Keratinocyte (primary cell): ENCODE measurements at regions not wholly inside any gene's neighbourhood (a gene's known extent, or its start where the extent isn't known, plus 50 kb on each side); places are given as distances from the start of the nearest gene placed in this dataset.

ENCODE experiments used
- DNase-seq: peaks from one replicate; pipeline ENCODE4 v3.0.0-alpha.2; 2011; ENCODE audit warnings: low read depth, missing footprints, low spot score
- FAIRE-seq: peaks from 2 replicates; lab custom pipeline; 2011; peaks lifted over from hg19 to GRCh38; lab: Jason Lieb, UNC
- H2AFZ ChIP-seq: 2 replicates; pipeline ENCODE4 v1.6.0; 2012; ENCODE audit warnings: low read length, control low read depth, inconsistent platforms; ENCODE audit not compliant: control insufficient read depth
- H3K27ac ChIP-seq: 2 replicates; pipeline ENCODE4 v1.5.1; 2011; ENCODE audit warnings: low read length; ENCODE audit not compliant: control insufficient read depth, insufficient read depth
- H3K27me3 ChIP-seq: 3 replicates; pipeline ENCODE4 v1.6.0; 2011; ENCODE audit warnings: low read length; ENCODE audit not compliant: control insufficient read depth, insufficient read depth; ENCODE audit errors: extremely low read depth
- H3K36me3 ChIP-seq, 2 experiments: 2 replicates in 1 of 2; 3 replicates in 1 of 2; pipeline ENCODE4 v1.5.1; 2011; ENCODE audit warnings: low read length in 2 of 2, mild to moderate bottlenecking in 1 of 2; ENCODE audit not compliant: control insufficient read depth in 2 of 2, insufficient read depth in 2 of 2; ENCODE audit errors: extremely low read depth in 1 of 2
- H3K4me1 ChIP-seq: 3 replicates; pipeline ENCODE4 v1.5.1; 2011; ENCODE audit warnings: low read length; ENCODE audit not compliant: control insufficient read depth, insufficient read depth; ENCODE audit errors: extremely low read depth
- H3K4me2 ChIP-seq: 3 replicates; pipeline ENCODE4 v1.6.0; 2011; ENCODE audit warnings: low read depth, low read length; ENCODE audit not compliant: control insufficient read depth, insufficient read depth; ENCODE audit errors: extremely low read depth
- H3K4me3 ChIP-seq, 3 experiments: fragments of 200-600 bp in 1 of 3; sonication (generic) in 1 of 3; 2 replicates in 2 of 3; 3 replicates in 1 of 3; pipeline ENCODE4 v1.5.1; 2011 to 2016; ENCODE audit warnings: low read length in 3 of 3, mild to moderate bottlenecking in 3 of 3, control low read depth in 2 of 3, inconsistent platforms in 1 of 3, low read depth in 1 of 3, mixed read lengths in 1 of 3, mixed run types in 1 of 3, moderate library complexity in 1 of 3; ENCODE audit not compliant: control insufficient read depth in 2 of 3, insufficient read depth in 2 of 3; ENCODE audit errors: extremely low read depth in 1 of 3
- H3K79me2 ChIP-seq: 2 replicates; pipeline ENCODE4 v1.6.0; 2012; ENCODE audit warnings: low read length; ENCODE audit not compliant: control insufficient read depth, insufficient read depth
- H3K9ac ChIP-seq: 3 replicates; pipeline ENCODE4 v1.6.0; 2011; ENCODE audit warnings: low read length; ENCODE audit not compliant: control insufficient read depth, insufficient read depth; ENCODE audit errors: extremely low read depth
- H3K9me1 ChIP-seq: 3 replicates; pipeline ENCODE4 v1.6.0; 2011; ENCODE audit warnings: low read length; ENCODE audit not compliant: control insufficient read depth, insufficient read depth; ENCODE audit errors: extremely low read depth
- H3K9me3 ChIP-seq: 2 replicates; pipeline ENCODE4 v1.5.1; 2012; ENCODE audit warnings: low read depth, low read length; ENCODE audit not compliant: control insufficient read depth
- H4K20me1 ChIP-seq: 3 replicates; pipeline ENCODE4 v1.6.0; 2011; ENCODE audit warnings: low read length; ENCODE audit not compliant: control insufficient read depth, insufficient read depth; ENCODE audit errors: extremely low read depth
- CTCF ChIP-seq, 3 experiments: IDR thresholded peaks in 1 of 3; conservative IDR thresholded peaks in 1 of 3; optimal IDR thresholded peaks in 1 of 3; 2 replicates in 2 of 3; 3 replicates in 1 of 3; pipeline versions ENCODE3 to v1.5.1; 2011; ENCODE audit warnings: low read length in 3 of 3, mild to moderate bottlenecking in 3 of 3, moderate library complexity in 2 of 3, control low read depth in 1 of 3, inconsistent platforms in 1 of 3; ENCODE audit not compliant: insufficient read depth in 2 of 3; ENCODE audit errors: extremely low read depth in 1 of 3
- EZH2 ChIP-seq: IDR thresholded peaks from one replicate; pipeline ENCODE4 v1.6.1; 2012; ENCODE audit warnings: inconsistent platforms, mild to moderate bottlenecking, low read length, moderate library complexity
- dilution Hi-C: fragments of 300-500 bp; cut with MboI; formaldehyde crosslinking; loops from one replicate; pipeline ENCODE4 v1.7.0; 2020; ENCODE audit warnings: low sequenced_read_pairs; ENCODE audit not compliant: extremely low pct_ligation_motif_present

- H3K9me1 ChIP-seq, result no peaks in the 10 kb centered on the region
- no peak overlapping the region for H2AFZ ChIP-seq
- no peak overlapping the region for H3K27ac ChIP-seq
- H3K4me3 ChIP-seq, result no peak overlapping the region
- H3K9me3 ChIP-seq, result peaks cover 6% of the 10 kb centered on the region
- H3K9ac ChIP-seq, result no peak overlapping the region
- dilution Hi-C loops, result no loop called here
- FAIRE-seq, result no peak
- no peaks in the 10 kb centered on the region for H4K20me1 ChIP-seq
- TF ChIP-seq EZH2, result no peak
- no peak for TF ChIP-seq CTCF (optimal IDR thresholded peaks at IDR 0.05 in 1 of 3, IDR thresholded peaks at IDR 0.05 in 1 of 3, conservative IDR thresholded peaks at IDR 0.05 in 1 of 3; ENCODE audit: extremely low read depth in 1 of 3, insufficient read depth in 2 of 3, low read length in 3 of 3)
- no peaks in the 10 kb centered on the region for H3K36me3 ChIP-seq
- no peak overlapping the region for H3K4me2 ChIP-seq
- H3K79me2 ChIP-seq, result no peaks in the 10 kb centered on the region
- DNase-seq, result no peak
- no peaks in the 10 kb centered on the region for H3K27me3 ChIP-seq
- no peaks in the 10 kb centered on the region for H3K4me1 ChIP-seq
Observed at GRCh38 chr14:101098177-101098576, 194.7 kb upstream of the RTL1 start.

GRCh38 chr14:101098641-101099040, 195.1 kb upstream of the RTL1 start:
- FAIRE-seq, result no peak
- Histone ChIP-seq H3K4me3 (no peak overlapping the region), H4K20me1 (no peaks in the 10 kb centered on the region), H2AFZ (no peak overlapping the region), H3K9me3 (peaks cover 6% of the 10 kb centered on the region), H3K79me2 (no peaks in the 10 kb centered on the region), H3K36me3 (no peaks in the 10 kb centered on the region), H3K9me1 (no peaks in the 10 kb centered on the region), H3K4me1 (no peaks in the 10 kb centered on the region), H3K9ac (no peak overlapping the region), H3K27me3 (no peaks in the 10 kb centered on the region), H3K4me2 (no peak overlapping the region), H3K27ac (no peak overlapping the region)
- no peak for TF ChIP-seq CTCF (optimal IDR thresholded peaks at IDR 0.05 in 1 of 3, IDR thresholded peaks at IDR 0.05 in 1 of 3, conservative IDR thresholded peaks at IDR 0.05 in 1 of 3; ENCODE audit: extremely low read depth in 1 of 3, insufficient read depth in 2 of 3, low read length in 3 of 3)
- TF ChIP-seq EZH2, result no peak
- dilution Hi-C loops, result no loop called here
- DNase-seq, result no peak
